ENCODE measurements at regions not wholly inside any gene's neighbourhood (a gene's known extent, or its start where the extent isn't known, plus 50 kb on each side); places are given as distances from the start of the nearest gene placed in this dataset.

DNA sequence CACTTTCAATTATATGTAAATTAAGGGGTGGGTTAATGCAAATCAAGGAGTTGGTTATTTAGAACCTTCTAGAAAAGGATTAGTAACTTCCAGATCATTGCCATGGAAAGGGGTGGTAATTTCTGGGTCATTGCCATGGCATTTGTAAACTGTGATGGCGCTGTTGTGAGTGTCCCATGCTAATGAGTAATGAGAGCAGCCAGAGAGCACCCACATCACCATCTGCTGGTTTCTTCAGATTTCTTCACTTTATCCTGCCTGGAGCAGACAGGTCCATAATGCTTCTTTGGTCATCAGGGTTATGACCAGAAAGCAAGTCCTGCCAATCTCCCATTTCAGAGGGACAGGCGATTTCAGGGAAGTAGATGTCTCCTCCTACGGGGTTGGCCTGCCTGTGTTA lies 311.3 kb upstream of the CNR1 start:
- TF ChIP-seq, protein P1, sequence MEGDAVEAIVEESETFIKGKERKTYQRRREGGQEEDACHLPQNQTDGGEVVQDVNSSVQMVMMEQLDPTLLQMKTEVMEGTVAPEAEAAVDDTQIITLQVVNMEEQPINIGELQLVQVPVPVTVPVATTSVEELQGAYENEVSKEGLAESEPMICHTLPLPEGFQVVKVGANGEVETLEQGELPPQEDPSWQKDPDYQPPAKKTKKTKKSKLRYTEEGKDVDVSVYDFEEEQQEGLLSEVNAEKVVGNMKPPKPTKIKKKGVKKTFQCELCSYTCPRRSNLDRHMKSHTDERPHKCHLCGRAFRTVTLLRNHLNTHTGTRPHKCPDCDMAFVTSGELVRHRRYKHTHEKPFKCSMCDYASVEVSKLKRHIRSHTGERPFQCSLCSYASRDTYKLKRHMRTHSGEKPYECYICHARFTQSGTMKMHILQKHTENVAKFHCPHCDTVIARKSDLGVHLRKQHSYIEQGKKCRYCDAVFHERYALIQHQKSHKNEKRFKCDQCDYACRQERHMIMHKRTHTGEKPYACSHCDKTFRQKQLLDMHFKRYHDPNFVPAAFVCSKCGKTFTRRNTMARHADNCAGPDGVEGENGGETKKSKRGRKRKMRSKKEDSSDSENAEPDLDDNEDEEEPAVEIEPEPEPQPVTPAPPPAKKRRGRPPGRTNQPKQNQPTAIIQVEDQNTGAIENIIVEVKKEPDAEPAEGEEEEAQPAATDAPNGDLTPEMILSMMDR (IDR thresholded peaks at IDR 0.05), result no peak
- TF ChIP-seq POLR2A (IDR thresholded peaks at IDR 0.05), result no peak
